GM18499 (cell line): ENCODE measurements at regions not wholly inside any gene's neighbourhood (a gene's known extent, or its start where the extent isn't known, plus 50 kb on each side); places are given as distances from the start of the nearest gene placed in this dataset.
"Not testable (repeated sequence)": the region's sequence is repeated elsewhere in the genome, so short reads cannot be mapped to it uniquely, and the experiment has no call there.

Source experiments
- ATAC-seq: cut with Tn5 transposase; IDR thresholded peaks from one replicate; pipeline ENCODE4 v1.9.1; 2021; ENCODE audit warnings: moderate number of reproducible peaks; ENCODE audit not compliant: insufficient read depth, unreplicated experiment

GRCh38 chr1:224030257-224030656 is 83.7 kb upstream of the FBXO28 start:
- ATAC-seq: not testable (repeated sequence)

DNA sequence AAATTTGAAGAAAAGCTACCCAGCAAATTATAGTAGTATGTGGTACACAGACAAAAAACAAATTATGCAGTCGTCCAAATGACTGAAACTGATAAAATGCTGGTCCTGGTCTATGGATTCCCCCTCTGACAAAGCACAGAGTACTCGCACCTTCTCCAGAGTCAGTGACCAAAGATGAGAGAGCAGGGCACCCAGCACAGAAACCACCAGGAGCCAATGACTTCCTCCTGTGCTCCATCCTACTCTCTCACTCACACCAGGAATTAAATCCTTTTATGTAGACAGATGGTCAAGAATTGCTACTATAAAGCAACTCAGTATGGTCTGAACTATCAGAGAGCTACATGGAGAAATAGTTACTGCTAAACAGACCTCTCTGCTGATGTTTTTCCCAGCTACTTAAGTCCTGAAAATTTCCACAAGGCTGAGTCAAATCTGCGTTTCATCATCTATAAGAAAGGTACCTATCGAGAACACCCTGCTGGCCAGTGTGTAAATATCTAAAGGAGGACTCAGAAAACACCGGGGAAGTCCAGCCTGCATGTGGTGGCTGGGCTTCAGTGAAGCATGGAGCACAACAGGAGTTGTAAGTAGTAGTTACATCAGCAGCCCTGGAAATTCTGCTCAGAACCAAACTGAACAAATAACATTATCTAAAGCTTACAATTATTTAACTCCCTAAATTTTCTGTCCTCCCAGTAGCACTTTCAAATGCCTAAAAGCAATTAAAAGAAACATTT is 84.5 kb upstream of the FBXO28 start:
- peak; percentile 86 for ATAC-seq

GRCh38 chr1:224028802-224029201 is 85.1 kb upstream of the FBXO28 start:
- ATAC-seq: not testable (repeated sequence)

- ATAC-seq: not testable (repeated sequence)
These were observed 90.8 kb upstream of the FBXO28 start for GRCh38 chr1:224023122-224023521.

- ATAC-seq: not testable (repeated sequence)
These were observed 91.5 kb upstream of the FBXO28 start for GRCh38 chr1:224022249-224022970.

DNA sequence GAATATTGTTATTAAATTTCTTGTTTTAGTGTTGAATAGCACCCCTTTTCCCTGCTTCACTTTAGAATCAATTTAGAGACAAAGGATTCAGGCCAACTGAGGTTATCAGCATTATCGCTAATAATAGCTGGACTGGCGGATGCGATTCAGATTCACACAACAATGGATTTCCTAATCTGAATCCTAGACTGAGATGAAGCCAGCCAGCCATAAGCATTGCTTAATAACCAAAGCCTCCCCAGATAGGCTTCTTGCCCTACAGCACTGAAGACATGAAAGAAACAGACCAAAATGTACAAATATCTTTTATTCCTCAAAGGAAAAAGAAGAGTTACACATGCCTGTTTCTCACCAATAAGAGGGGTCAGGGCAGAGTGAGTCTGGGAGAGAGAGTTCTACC is 94.0 kb upstream of the FBXO28 start:
- not testable (repeated sequence) for ATAC-seq

GRCh38 chr1:224015782-224016181 is 98.1 kb upstream of the FBXO28 start:
- not testable (repeated sequence) for ATAC-seq

- ATAC-seq: no peak
These were observed 99.6 kb upstream of the FBXO28 start for GRCh38 chr1:224014330-224014649.

DNA sequence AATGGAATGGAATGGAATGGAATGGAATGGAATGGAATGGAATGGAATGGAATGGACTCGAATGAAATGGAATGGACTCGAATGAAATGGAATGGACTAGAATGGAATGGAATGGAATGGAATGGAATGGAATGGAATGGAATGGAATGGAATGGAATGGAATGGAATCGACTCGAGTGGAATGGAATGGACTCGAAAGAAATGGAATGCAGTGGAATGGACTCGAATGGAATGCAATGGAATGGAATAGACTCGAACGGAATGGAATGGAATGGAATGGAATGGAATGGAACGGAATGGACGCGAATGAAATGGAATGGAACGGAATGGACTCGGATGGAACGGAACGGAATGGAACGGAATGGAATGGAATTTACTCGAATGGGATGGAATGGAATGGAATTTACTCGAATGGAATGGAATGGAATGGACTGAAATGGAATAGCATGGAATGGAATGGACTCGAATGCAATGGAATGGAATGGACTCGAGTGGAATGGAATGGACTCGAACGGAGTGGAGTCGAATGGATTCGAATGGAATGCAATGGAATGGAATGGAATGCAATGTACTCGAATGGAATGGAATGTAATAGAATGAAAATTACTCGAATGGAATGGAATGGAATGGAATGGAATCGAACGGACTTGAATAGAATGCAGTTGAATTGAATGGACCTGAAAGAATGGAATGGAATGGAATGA is 100.1 kb upstream of the FBXO28 start:
- ATAC-seq: not testable (repeated sequence)

DNA sequence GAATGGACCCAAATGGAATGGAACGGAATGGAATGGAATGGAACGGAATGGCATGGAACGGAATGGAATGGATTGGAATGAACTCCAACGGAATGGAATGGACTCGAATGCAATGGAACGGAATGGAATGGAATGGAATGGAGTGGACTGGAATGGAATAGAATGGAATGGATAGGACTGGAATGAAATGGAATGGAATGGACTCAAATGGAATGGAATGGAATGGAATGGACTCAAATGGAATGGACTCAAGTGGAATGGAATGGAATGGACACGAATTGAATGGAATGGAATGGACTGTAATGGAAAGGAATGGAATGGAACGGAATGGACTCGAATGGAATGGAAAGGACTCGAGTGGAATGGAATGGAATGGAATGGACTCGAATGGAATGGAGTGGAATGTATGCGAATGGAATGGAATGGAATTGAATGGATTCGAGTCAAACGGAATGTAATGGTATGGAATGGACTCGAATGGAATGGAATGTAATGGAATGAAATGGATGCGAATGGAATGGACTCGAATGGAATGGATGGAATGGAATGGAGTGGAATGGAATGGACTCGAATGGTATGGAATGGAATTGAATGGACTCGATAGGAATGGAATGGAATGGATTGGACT is 101.0 kb upstream of the FBXO28 start:
- ATAC-seq: not testable (repeated sequence)

DNA sequence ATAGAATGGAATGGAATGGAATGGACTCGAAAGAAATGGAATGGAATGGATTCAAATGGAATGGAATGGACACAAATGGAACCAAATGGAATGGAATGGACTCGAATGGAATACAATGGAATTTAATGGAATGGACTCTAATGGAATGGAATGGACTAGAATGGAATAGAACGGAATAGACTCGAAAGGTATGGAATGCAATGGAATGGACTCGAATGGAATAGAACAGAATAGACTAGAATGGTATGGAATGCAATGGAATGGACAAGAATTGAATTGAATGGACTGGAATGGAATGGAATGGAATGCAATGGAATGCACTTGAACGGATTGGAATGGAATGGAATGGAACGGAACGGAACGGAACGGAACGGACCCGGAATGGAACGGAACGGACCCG is 101.7 kb upstream of the FBXO28 start:
- ATAC-seq: not testable (repeated sequence)

DNA sequence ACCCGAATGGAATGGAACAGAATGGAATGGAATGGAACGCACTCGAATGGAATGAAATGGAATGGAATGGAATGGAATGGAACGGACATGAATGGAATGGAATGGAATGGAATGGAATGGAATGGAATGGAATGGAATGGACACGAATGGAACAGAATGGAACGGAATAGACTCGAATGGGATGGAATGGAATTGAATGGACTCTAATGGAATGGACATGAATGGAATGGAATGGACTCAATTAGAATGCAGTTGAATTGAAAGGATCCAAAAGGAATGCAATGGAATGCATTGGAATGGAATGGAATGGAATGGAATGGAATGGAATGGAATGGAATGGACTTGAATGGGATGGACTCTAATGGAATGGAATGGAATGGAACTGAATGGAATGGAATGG is 102.2 kb upstream of the FBXO28 start:
- ATAC-seq: not testable (repeated sequence)

DNA sequence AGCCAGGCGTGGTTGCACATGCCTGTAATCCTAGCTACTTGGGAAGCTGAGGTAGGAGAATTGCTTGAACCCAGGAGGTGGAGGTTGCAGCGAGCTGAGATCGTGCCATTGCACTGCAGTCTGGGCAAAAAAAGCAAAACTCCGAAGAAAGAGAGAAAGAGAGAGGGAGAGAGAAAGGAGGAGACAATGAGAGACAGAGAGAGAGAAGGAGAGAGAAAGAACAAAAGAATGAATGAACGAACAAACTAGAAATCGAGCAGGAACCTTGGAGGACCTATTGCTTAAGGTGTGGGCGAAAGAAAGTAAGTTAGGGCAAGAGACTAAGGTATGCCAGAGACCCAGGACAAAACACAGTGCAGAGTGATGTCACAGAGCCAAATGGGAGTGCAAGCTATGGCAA is 102.8 kb upstream of the FBXO28 start:
- ATAC-seq: not testable (repeated sequence)

DNA sequence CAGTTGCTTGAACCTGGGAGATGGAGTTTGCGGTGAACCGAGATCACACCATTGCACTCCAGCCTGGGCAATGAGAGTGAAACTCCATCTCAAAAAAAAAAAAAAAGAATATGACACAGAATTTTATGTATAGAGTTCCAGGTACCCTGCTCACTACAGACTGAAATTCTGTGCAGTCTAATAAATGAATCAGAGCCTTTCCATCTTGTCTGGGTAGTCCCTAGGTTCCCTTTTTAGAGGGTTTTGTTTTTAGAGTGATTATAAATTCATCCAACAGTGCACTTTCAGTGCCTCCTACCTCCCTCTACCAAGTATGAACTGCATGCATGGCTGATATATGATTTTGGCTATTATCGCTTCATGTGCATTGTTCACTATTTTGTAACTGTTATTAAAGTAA is 107.9 kb upstream of the FBXO28 start:
- ATAC-seq: not testable (repeated sequence)

GRCh38 chr1:224004552-224005315 is 109.2 kb upstream of the FBXO28 start:
- not testable (repeated sequence) for ATAC-seq

DNA sequence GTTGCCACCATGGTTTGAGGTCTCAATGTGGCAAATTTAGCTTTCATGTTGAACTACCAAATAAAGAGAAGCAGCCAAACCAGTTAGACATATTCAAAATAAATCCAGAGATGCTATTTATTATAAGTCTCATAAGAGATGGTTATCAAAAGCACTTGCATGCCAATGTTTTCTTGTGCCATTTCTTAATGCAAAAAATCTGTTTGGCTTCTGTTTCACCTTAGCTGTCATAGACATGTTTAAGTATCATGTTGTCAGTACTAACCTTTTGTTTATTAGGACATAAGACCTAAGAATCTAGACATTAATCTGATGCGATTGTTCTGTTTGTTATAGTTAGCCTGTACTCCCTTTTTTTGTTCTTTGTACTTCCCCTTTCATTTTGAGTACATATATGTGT is 110.0 kb upstream of the FBXO28 start:
- ATAC-seq: not testable (repeated sequence)

DNA sequence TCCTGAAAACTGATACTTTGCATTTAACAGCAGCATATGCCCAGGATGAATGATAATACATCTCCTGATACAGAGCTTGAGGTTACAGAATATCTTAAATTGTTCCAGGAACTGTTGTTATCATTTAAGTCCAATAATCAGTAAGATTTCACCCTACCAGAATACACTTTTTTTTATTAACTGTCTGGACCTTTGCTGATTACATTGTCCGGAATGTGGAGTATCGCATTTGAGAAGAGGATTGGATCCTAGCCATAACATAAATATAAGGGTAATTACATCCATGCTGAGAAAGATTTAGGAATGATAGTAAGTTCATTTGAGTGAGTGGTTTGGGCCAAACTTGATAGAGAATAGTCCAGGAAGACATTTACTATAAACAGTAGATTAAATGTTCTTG is 112.2 kb upstream of the FBXO28 start:
- not testable (repeated sequence) for ATAC-seq

- not testable (repeated sequence) for ATAC-seq
These were observed 114.2 kb upstream of the FBXO28 start for GRCh38 chr1:223999761-224000160.

DNA sequence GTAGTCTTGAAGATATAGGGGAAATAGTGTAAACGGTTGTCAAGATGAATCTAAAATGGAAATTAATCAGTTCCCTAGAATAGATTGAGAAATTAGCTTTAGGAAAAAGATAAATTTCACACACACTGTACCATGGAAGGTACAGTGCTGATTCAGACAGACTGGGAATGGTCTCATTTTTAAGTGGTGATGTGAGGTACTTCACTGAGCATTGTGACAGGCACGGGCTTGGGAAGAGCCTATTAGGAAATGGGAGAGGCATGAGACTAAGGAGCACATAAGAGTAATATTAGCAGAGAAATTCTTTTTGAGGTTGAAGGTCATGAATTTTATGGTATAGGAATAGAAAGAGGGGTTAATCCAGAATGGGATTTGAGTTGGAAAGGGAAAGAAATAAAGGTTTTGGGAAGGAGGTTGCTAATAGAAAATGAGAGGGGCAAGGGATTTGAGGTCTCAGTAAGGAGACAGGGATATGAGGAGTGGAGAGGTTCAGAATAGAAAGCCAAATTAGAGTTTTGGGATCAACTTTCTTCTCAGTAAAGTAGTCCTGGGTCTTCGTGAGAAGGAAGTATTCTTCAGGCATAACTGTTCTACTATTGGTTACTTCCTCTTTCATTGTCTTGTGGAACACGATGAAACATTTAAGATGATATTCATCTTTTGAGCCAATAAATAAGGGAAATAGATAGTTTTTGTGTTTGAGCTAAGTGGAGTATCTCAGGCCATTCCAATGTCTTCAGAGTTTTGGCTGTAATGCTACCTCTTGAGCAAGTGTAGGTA is 115.0 kb upstream of the FBXO28 start:
- not testable (repeated sequence) for ATAC-seq
